HG03342 (cell line): ENCODE measurements at regions not wholly inside any gene's neighbourhood (a gene's known extent, or its start where the extent isn't known, plus 50 kb on each side); places are given as distances from the start of the nearest gene placed in this dataset.

ENCODE experiments used
- ATAC-seq: cut with Tn5 transposase; IDR thresholded peaks from one replicate; pipeline ENCODE4 v1.9.1; 2021; ENCODE audit warnings: mild to moderate bottlenecking, moderate library complexity; ENCODE audit not compliant: unreplicated experiment

DNA sequence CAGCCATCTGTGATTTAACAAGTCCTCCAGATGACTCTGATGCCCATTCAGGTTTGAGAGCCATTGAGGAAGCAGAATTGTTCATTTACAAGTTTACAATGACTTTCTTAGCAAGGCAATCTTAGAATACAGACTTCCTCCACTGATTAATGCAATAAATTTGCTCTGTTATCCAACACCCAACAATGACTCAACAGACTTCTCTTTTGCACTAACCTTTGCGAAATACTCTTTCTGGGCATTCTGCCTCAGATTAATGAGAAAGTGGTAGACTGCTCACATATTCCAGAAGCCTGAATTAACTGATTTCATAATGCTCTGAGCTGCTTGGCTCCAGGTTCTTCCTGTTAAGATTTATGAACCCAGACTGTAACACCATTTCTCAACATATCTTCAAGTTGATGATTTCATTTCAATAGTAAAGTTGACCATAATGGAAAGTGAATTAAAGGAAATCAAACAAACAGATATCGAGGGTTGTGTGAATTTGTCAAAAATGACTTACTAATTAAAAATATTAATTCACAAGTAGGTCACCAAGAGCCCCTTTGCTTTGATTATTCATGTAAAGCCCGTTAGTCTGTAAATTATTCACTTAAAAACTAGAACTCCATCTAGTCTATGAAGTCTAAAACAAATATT lies 70.5 kb upstream of the BLID start:
- ATAC-seq: no peak

DNA sequence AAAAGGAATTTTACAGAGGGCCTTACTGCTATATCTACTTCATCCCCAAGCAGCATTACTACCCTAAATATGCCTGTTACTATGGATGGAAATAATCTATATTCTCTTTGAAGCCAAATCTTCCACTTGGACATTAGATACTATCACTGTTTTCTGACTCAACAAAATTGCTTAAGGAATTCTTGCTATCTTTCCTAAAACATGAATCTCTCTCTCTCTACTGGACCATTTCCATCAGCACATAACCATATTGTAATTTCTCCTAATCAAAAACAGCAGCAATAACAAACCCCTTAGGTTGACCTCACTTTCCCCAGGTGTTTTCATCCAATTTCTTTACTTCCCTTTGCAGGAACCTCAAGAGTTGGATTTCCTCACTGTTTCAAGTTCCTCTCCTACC lies 67.9 kb upstream of the BLID start:
- no peak for ATAC-seq

DNA sequence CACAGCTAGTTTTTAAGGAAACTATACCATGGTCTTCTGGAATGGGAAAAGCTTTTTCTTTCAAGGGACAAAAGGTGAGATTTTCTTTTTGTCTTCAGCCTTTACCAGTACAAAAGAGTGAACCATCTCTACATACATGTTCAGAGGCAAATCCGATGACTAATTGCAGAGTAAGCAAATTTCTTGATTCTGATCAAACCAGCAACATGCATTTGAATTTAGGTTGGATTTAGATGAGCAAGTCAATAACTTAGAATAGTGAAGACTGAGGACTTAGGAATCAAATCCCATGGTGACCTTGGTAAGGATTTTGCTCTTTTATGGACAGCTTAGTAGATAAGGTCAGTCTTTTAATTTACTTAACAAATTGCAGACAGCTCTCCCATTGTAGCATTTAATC lies 65.9 kb upstream of the BLID start:
- ATAC-seq: no peak

DNA sequence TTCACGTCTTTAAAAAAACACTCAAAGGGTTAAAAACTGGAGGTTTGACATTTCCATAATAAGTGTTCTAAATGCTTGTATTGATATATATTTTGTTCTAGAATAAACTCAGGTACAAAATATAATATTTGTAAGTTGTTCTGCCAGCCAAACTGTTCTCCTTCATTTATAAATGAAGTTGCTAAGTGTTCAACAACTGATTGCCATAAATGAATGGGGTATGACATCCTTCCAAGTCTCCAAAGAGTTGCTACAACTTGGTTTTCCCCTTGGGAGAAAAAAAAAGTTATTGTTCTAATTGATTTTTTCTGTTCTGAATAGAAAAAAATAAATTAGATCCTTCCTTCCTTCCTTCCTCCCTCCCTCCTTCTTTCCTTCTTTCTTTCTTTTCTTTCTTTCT lies 65.4 kb upstream of the BLID start:
- no peak for ATAC-seq

DNA sequence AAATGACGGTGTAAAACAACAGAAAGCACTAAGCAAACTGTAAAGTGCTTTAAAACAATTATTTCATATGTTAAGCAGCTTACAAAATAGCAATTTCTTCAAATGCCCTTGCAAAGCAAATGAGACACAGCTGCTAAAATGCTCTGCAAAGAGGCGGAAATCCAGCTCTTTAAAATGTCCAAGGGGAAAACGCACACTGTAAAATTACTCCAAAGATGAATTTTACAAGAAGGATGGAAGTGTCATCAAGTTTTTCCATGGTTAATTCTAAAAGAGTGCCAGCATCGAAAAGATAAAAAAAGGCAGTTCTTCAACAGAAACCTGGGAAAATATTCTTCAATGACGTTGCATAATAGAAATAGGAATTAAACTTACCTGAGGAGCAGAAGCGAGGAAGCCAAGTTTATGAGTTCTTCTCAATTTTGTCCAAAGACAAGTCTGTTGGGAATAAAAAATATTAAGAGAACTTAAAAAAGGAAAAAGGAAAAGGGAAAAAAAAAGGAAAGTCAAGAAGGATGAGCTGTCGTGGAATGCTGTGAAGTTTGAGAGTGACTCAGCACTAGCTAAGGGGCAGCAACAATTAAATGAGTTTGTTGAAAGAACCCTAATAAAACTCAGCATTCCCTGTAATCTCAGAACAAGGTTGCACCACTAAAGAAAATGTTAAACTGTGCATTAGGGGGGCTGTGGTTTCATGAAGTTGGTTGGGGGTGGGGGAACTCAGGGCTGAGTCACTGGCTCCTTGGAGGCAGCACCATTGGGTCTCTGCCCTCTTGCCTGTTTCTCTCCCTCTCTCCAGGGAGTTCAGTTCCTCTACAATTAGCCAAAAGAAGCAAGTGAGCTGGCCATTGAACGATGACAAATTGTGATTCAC lies 64.2 kb upstream of the BLID start:
- no peak for ATAC-seq

DNA sequence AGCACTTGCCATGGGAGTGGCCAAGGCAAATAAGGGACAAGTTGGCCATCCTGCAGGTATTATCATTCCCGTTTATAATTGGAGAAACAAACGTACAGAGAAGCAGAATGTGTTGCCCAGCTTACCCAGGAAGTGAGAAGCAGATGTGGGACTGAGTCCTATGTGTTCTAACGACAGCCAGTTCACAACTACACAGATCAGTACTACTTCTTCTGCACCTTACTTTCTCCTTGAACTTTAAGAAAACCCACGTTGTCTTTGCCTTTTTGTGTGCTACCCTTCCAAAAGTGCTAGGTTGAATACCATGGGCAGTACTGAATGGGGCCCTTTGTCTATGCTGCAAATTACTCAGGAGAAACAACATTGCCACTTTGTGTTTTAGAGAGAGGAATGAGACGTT lies 62.8 kb upstream of the BLID start:
- ATAC-seq: no peak

DNA sequence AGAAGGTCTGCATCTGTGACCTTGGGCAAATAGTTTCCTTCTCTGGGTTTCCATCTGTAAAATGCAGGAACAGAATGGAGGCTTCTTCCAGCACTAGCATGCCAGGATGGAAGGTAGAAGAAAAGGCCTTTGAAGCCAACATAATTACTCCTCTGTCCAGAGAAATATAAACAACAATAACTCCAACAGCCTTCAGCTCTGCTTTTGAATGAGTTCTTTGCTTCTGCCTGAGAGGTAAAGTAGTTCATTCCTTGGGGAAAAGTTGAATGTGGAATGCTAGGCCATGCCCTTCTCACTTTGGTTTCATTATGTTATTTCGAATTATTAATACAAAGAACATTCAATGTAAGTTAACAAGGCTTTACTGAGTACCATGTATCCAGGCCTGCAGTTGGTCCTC lies 61.2 kb upstream of the BLID start:
- no peak for ATAC-seq

DNA sequence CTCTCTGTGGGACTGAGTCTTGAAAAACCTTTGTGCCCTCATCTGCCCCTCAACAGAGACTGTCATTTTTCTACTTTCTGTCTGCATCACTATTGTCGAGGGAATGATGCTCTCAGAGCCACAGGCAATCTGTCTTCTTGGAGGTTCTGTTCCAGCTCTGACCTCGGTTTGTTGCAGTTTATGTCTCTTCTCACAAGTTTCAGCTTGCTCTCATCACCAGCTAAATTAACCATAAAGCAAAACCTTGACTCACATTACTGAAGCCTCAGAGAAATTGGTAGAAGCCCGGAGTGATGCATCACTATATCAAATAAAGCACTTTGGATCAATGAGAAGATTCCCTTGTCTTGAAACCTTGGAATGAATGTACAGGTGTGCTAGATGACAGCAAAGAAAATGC lies 60.6 kb upstream of the BLID start:
- no peak for ATAC-seq

DNA sequence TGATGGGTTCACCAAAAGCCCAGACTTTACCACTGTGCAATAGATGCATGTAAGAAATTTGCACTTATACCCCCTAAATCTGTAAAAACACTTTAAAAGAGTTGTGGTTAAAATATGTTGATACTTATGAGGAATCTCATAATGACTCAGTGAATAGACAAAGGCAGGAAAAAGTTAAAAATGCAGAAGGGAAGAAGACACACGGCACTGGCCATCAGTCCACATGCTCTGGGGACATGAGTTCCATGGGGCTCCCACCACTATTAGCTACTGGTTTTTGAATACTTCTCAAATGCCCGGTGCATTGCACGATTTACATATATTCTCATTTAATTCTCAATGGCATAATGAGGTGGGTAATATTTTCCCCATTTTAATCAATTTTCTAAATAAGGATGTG lies 59.3 kb upstream of the BLID start:
- no peak for ATAC-seq

DNA sequence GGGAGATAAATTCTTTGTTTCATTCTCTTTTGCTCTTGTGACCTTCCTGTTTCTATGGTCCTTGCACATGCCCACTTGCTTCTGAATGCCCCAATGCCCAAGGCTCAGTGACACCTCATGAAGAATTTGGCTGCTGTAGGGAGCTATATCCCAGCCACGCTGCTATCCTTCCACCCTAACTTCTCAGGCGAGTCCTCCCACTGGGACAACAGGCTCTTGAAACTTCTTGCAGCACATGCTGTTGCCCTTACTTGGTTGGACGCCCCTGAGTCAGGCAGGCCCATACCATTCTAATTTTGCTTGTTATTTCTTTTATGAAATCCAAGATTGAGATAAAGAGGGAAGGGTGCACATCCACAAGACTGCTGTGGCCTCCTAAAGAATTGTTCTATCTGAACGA lies 57.6 kb upstream of the BLID start:
- ATAC-seq: no peak

DNA sequence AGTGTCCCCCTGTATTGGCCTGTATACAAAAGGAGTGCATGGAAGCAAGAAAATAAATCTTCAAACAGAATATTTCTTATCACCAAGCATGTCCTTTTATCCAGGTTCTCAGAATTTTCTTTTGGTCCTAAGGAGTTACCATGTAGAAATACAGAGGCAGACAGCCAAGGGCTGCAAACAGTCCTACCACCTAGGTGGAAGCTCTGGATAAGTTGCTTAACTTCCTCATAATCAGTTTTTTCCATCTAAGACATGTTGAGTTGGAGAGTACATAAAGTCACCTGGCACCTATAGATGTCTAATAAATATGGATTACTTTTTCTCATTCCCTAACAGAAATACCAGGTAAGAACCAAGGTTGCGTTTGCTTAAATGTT lies 57.0 kb upstream of the BLID start:
- ATAC-seq: no peak

DNA sequence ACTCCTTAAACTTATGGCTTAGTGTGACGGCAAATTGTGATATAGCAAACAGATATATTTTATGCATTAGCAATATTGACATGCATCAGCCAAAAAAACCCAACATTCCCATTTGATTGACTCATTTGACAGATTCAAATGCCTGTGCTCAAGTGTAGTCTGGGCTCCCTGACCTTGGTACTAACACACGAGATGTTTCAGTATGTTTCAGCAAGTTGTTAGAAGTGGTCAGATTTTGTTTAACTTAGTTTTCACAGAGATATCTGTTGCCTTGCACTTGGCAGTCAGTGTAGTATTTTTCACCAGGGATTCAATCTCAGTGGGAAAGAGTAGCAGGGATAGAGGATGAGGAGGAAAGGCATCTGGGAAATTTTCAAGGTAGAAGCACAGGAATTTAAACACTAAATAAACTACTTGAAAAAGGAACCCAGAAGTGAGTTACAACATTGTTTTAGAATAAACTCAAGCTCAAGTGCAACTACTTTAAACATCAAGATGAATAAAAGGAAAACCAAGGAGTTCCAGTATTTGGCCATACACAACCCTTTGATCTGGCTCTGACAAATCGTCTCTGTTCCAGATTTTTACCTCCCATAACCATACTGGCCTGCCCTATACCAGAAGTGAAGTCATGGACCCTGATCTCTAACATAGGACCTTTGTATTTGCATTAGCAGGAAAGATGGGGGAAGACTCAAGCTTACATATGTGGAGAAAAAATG lies 56.5 kb upstream of the BLID start:
- ATAC-seq: no peak

DNA sequence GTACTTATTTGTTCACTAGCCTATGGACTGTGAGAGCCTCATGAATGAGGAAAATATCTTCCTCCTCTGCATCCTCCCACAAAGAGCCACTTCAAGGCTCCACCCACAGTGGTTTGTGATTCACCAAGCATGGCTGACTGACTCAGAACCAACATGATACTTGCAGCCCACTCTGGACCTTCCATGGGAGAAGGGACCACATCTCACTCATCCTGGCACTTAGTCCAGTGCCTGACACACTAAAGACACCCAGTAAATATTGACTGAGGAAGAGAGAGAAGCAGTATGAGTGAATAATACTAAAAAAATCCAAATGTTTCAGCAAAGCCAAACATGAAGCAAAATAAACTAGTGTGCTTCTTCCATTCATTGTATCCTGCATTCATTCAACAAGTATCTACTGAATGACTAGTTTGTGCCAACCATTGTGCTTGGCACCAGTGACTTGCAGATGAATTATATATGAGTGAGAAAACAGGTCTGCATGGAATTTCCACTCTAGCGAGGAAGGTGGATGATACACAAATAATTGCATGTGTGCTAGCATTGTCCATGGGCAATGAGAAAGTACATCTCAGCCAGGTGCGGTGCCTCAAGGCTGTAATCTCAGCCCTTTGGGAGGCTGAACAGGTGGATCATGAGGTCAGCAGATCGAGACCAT lies 54.9 kb upstream of the BLID start:
- ATAC-seq: no peak

DNA sequence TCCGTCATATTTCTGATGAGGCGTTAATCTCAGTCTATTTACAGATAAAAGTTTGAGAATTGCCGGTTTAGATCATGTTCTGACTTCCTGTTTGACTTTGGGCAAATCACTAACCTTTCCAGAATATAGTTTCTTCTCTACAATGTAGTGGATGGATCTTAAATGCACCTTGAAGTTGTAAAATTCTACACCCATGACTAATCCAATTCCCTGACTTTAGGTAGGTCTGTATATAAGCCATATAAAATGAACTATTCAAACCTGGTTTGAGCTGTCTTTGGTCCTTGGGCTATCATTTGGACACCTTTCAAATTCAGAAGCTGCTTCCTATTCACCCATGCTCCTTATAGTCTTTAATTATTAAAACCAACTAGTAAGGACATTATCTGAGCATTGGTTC lies 52.2 kb upstream of the BLID start:
- ATAC-seq: no peak

DNA sequence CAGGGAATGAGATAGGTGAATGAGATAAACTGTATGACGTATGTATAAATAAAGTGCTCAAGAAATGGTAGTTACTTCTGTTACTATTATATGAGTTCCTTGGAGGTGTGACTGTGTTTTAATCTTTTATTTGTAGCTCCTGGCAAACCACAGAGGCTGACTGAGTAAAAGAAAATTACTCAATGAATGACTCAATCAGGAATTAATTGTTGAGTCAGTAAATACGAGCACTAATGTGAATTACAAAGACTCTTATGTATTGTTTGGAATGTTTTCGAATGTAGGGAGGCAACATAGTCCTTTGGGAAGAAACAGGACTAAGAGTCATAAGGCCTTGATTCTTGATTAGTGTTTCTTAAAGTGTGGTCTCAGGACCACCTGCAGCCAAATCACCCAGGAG lies 51.1 kb upstream of the BLID start:
- ATAC-seq: no peak

DNA sequence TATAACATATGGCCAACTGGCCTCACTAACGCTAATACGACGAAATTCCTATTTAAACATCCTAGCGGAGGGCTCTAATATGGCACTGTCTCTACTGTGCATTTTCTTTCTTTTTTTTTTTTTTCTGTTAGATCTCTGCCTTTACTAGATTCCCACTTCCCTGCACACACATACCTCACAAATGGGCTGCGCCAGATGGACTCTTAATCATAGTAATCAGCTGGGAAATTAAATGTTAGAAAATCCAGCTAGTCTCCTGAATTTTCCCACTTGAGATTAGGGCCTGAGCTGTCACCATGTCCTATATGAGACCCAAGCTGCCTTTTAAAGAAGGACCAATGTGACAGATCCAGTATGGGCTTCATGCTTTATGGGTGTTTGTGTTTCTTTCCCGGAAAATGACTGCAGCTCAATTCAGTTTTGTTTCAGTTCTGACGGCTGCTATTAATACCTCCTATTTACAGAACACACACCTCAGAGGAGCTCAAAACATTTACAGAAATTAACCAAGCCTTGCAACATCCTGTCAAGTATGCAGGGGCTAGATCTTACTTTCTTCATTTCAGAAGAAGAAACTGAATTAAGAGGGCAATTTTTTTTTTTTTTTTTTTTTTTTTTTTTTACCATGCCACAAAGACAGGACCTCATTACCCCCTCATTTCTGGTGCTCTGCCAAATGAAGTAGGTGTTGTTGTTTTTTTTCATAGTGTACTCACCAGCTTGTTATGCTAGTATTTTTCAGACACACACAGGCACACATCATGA lies 49.8 kb upstream of the BLID start:
- no peak for ATAC-seq
